Vagina (tissue), 2 donors: ENCODE measurements at regions not wholly inside any gene's neighbourhood (a gene's known extent, or its start where the extent isn't known, plus 50 kb on each side); places are given as distances from the start of the nearest gene placed in this dataset.

Experiments used
- DNase-seq, 2 donors: peaks; one replicate each; pipeline ENCODE4 v3.0.0-alpha.2; 2017; ENCODE audit errors: extremely low spot score in 2 of 2
- H3K27ac ChIP-seq: fragments of 200-600 bp; sonication (generic); one replicate; pipeline ENCODE4 v1.5.1; 2019
- H3K27me3 ChIP-seq: fragments of 200-600 bp; sonication (generic); one replicate; pipeline ENCODE4 v1.5.1; 2019
- H3K36me3 ChIP-seq, 2 donors: fragments of 200-600 bp; sonication (generic); one replicate each; pipeline ENCODE4 v1.5.1; 2017 to 2019
- H3K4me1 ChIP-seq: fragments of 200-600 bp; sonication (generic); one replicate; pipeline ENCODE4 v1.5.1; 2019
- H3K4me3 ChIP-seq, 2 donors: fragments of 200-600 bp; sonication (generic); 1 replicate in 1 of 2; 2 replicates in 1 of 2; pipeline ENCODE4 v1.5.1; 2016 to 2019
- H3K9me3 ChIP-seq: fragments of 200-600 bp; sonication (generic); one replicate; pipeline ENCODE4 v1.5.1; 2019
- CTCF ChIP-seq, 3 experiments: fragments of 450-650 bp in 2 of 3; fragments of 200-600 bp in 1 of 3; sonication (generic) in 1 of 3; IDR thresholded peaks; one replicate each; pipeline ENCODE4 v1.5.1; 2017 to 2019; ENCODE audit warnings: antibody characterized with exemption in 3 of 3, mild to moderate bottlenecking in 2 of 3, moderate library complexity in 2 of 3
- POLR2A ChIP-seq, 2 donors: fragments of 450-650 bp; IDR thresholded peaks; one replicate each; pipeline ENCODE4 v1.6.1; 2017; ENCODE audit warnings: antibody characterized with exemption in 2 of 2, mild to moderate bottlenecking in 2 of 2, moderate library complexity in 2 of 2
- POLR2AphosphoS5 ChIP-seq, 2 donors: sonication (generic); formaldehyde crosslinking; IDR thresholded peaks; one replicate each; pipeline ENCODE4 v1.9.0; 2017; ENCODE audit warnings: antibody characterized with exemption in 2 of 2, mild to moderate bottlenecking in 2 of 2, low read depth in 1 of 2; ENCODE audit not compliant: insufficient read depth in 1 of 2
- intact Hi-C: fragments of 100-400 bp; cut with DNase I; formaldehyde crosslinking; loops from one replicate; pipeline ENCODE4 v1.15.1; 2023

- no peaks in the 10 kb centered on the region for H3K36me3 ChIP-seq
- no peaks in the 10 kb centered on the region for H3K4me1 ChIP-seq
- no peak overlapping the region for H3K27ac ChIP-seq
- TF ChIP-seq CTCF (IDR thresholded peaks at IDR 0.05), result no peak
- no peak for TF ChIP-seq POLR2AphosphoS5 (IDR thresholded peaks at IDR 0.05; ENCODE audit: insufficient read depth in 1 of 2, low read depth in 1 of 2)
- no peak for TF ChIP-seq POLR2A (IDR thresholded peaks at IDR 0.05)
- H3K4me3 ChIP-seq, result no peak overlapping the region
- H3K9me3 ChIP-seq, result no peaks in the 10 kb centered on the region
- intact Hi-C loops, result no loop called here
- H3K27me3 ChIP-seq, result no peaks in the 10 kb centered on the region
- no peak for DNase-seq
These were observed 633.0 kb downstream of the TLL1 start for GRCh38 chr4:166506051-166506450.

GRCh38 chr4:166512267-166512666 is 639.2 kb downstream of the TLL1 start:
- intact Hi-C loops, result no loop called here
- Histone ChIP-seq H3K36me3 (no peaks in the 10 kb centered on the region), H3K4me1 (no peaks in the 10 kb centered on the region), H3K27ac (no peak overlapping the region), H3K9me3 (no peaks in the 10 kb centered on the region), H3K27me3 (no peaks in the 10 kb centered on the region), H3K4me3 (no peak overlapping the region)
- TF ChIP-seq CTCF (IDR thresholded peaks at IDR 0.05), result no peak
- TF ChIP-seq POLR2AphosphoS5 (IDR thresholded peaks at IDR 0.05; ENCODE audit: insufficient read depth in 1 of 2, low read depth in 1 of 2), result no peak
- no peak for TF ChIP-seq POLR2A (IDR thresholded peaks at IDR 0.05)
- DNase-seq, result no peak

- Histone ChIP-seq H3K36me3 (no peaks in the 10 kb centered on the region), H3K4me1 (no peaks in the 10 kb centered on the region), H3K4me3 (no peak overlapping the region), H3K9me3 (no peaks in the 10 kb centered on the region), H3K27ac (no peak overlapping the region), H3K27me3 (no peaks in the 10 kb centered on the region)
- no peak for TF ChIP-seq CTCF (IDR thresholded peaks at IDR 0.05)
- TF ChIP-seq POLR2AphosphoS5 (IDR thresholded peaks at IDR 0.05; ENCODE audit: insufficient read depth in 1 of 2, low read depth in 1 of 2), result no peak
- TF ChIP-seq POLR2A (IDR thresholded peaks at IDR 0.05), result no peak
- DNase-seq, result no peak
- intact Hi-C loops, result no loop called here
These were observed 645.3 kb downstream of the TLL1 start for GRCh38 chr4:166518315-166518714.

- Histone ChIP-seq H3K27ac (no peak overlapping the region), H3K36me3 (no peaks in the 10 kb centered on the region), H3K27me3 (no peaks in the 10 kb centered on the region), H3K4me1 (no peaks in the 10 kb centered on the region), H3K4me3 (no peak overlapping the region), H3K9me3 (no peaks in the 10 kb centered on the region)
- TF ChIP-seq CTCF (IDR thresholded peaks at IDR 0.05) (no peak), POLR2AphosphoS5 (IDR thresholded peaks at IDR 0.05; ENCODE audit: insufficient read depth in 1 of 2, low read depth in 1 of 2) (no peak), POLR2A (IDR thresholded peaks at IDR 0.05) (no peak)
- no peak for DNase-seq
- intact Hi-C loops, result no loop called here
These were observed 645.7 kb downstream of the TLL1 start for GRCh38 chr4:166518776-166519175.

GRCh38 chr4:166519774-166520173 is 646.7 kb downstream of the TLL1 start:
- TF ChIP-seq POLR2AphosphoS5 (IDR thresholded peaks at IDR 0.05; ENCODE audit: insufficient read depth in 1 of 2, low read depth in 1 of 2), result no peak
- TF ChIP-seq POLR2A (IDR thresholded peaks at IDR 0.05), result no peak
- no peak for TF ChIP-seq CTCF (IDR thresholded peaks at IDR 0.05)
- Histone ChIP-seq H3K36me3 (no peaks in the 10 kb centered on the region), H3K27ac (no peak overlapping the region), H3K27me3 (no peaks in the 10 kb centered on the region), H3K9me3 (no peaks in the 10 kb centered on the region), H3K4me1 (no peaks in the 10 kb centered on the region), H3K4me3 (no peak overlapping the region)
- no peak for DNase-seq
- intact Hi-C loops, result no loop called here
